HCT116 (cell line): ENCODE measurements at regions not wholly inside any gene's neighbourhood (a gene's known extent, or its start where the extent isn't known, plus 50 kb on each side); places are given as distances from the start of the nearest gene placed in this dataset.

Experiments used
- ATAC-seq: fragments of 200-7000 bp; cut with Tn5 transposase; 2 replicates; pipeline ENCODE4 v1.9.1; 2020; ENCODE audit warnings: mild to moderate bottlenecking, moderate library complexity
- BruUV-seq: library from RNA; stranded (reverse); fragments of 400-500 nt; replicated peaks from 2 replicates; lab custom pipeline; 2021; lab: Mats Ljungman, UMichigan
- CTCF ChIA-PET: fragments of 300-600 bp; sonication (Branson Sonifier 250); formaldehyde crosslinking; loops from one replicate; lab custom pipeline; 2021; ENCODE audit warnings: antibody characterized with exemption; lab: Charles Lee
- POLR2A ChIA-PET: fragments of 300-600, 350-600 bp; sonication (Branson Sonifier 250); formaldehyde crosslinking; loops from one replicate; lab custom pipeline; 2021; ENCODE audit warnings: antibody characterized with exemption; lab: Charles Lee
- RAD21 ChIA-PET, 2 experiments: fragments of 300-600 bp; sonication (Branson Sonifier 250); formaldehyde crosslinking; loops; one replicate each; lab custom pipeline; 2023; ENCODE audit warnings: low total read pairs in 2 of 2; ENCODE audit not compliant: uncharacterized antibody in 2 of 2, unreplicated experiment in 2 of 2, low non-redundant PET in 1 of 2; lab: Charles Lee
- DNase-seq: peaks from one replicate; pipeline ENCODE4 v3.0.0-alpha.2; 2010; ENCODE audit warnings: low read depth, low spot score
- H2AFZ ChIP-seq: fragments of 200-600 bp; shearing (Covaris generic), sonication (generic); 2 replicates; pipeline ENCODE4 v1.6.1; 2017; ENCODE audit warnings: low read depth, mixed run types, mixed read lengths, antibody characterized with exemption, low read length; ENCODE audit not compliant: poor library complexity, severe bottlenecking
- H3K27ac ChIP-seq: 2 replicates; pipeline ENCODE4 v1.5.1; 2012; ENCODE audit warnings: low read depth, low read length
- H3K27me3 ChIP-seq: fragments of 200-600 bp; sonication (generic); 2 replicates; pipeline ENCODE4 v1.6.1; 2016; ENCODE audit warnings: mixed run types, low read length, mixed read lengths; ENCODE audit not compliant: insufficient read depth
- H3K36me3 ChIP-seq, 2 experiments: fragments of 200-500 bp in 1 of 2; fragments of 200-600 bp in 1 of 2; sonication (Bioruptor generic) in 1 of 2; sonication (generic) in 1 of 2; 2 replicates each; pipeline versions ENCODE4 v1.5.1 to v1.6.1; 2014 to 2016; ENCODE audit warnings: low read length in 2 of 2, inconsistent platforms in 1 of 2, mixed read lengths in 1 of 2, mixed run types in 1 of 2; ENCODE audit not compliant: insufficient read depth in 2 of 2, control insufficient read depth in 1 of 2
- H3K4me1 ChIP-seq, 2 experiments: fragments of 200-600 bp in 1 of 2; sonication (generic) in 1 of 2; 2 replicates each; pipeline versions ENCODE4 v1.5.1 to v1.6.1; 2012 to 2017; ENCODE audit warnings: low read length in 2 of 2, inconsistent platforms in 1 of 2, mild to moderate bottlenecking in 1 of 2, mixed read lengths in 1 of 2, mixed run types in 1 of 2, moderate library complexity in 1 of 2; ENCODE audit not compliant: insufficient read depth in 2 of 2, control insufficient read depth in 1 of 2
- H3K4me2 ChIP-seq: fragments of 200-600 bp; sonication (generic); 2 replicates; pipeline ENCODE4 v1.6.1; 2017; ENCODE audit warnings: mixed run types, low read length, mixed read lengths
- H3K4me3 ChIP-seq, 2 experiments: fragments of 200-600 bp in 1 of 2; sonication (generic) in 1 of 2; replicated peaks in 1 of 2; 2 replicates each; pipeline ENCODE4 v1.5.1; 2011 to 2016; ENCODE audit warnings: low read length in 2 of 2, control low read depth in 1 of 2, low read depth in 1 of 2, mild to moderate bottlenecking in 1 of 2, mixed read lengths in 1 of 2, mixed run types in 1 of 2
- H3K79me2 ChIP-seq: fragments of 200-600 bp; sonication (generic); 2 replicates; pipeline ENCODE4 v1.6.1; 2017; ENCODE audit warnings: mild to moderate bottlenecking, mixed run types, low read length, moderate library complexity, mixed read lengths; ENCODE audit not compliant: insufficient read depth
- H3K9ac ChIP-seq: fragments of 200-600 bp; sonication (generic); 2 replicates; pipeline ENCODE4 v1.6.1; 2016; ENCODE audit warnings: low read length, mixed read lengths
- H3K9me2 ChIP-seq: fragments of 200-600 bp; sonication (generic), shearing (Covaris generic); 2 replicates; pipeline ENCODE4 v1.6.1; 2017; ENCODE audit warnings: mixed run types, mild to moderate bottlenecking, moderate library complexity; ENCODE audit not compliant: insufficient read depth
- H3K9me3 ChIP-seq, 2 experiments: fragments of 200-500 bp in 1 of 2; fragments of 200-600 bp in 1 of 2; sonication (Bioruptor generic) in 1 of 2; sonication (generic) in 1 of 2; 2 replicates each; pipeline ENCODE4 v1.6.1; 2014 to 2017; ENCODE audit warnings: low read length in 2 of 2, mixed read lengths in 2 of 2, inconsistent platforms in 1 of 2, low read depth in 1 of 2, mild to moderate bottlenecking in 1 of 2, mixed run types in 1 of 2, moderate library complexity in 1 of 2; ENCODE audit not compliant: control insufficient read depth in 1 of 2, insufficient read depth in 1 of 2
- H4K20me1 ChIP-seq: fragments of 200-600 bp; sonication (generic), shearing (Covaris generic); 2 replicates; pipeline ENCODE4 v1.6.1; 2017; ENCODE audit warnings: mixed run types, mild to moderate bottlenecking, moderate library complexity; ENCODE audit not compliant: insufficient read depth
- ATF3 ChIP-seq: IDR thresholded peaks from 2 replicates; pipeline ENCODE4 v1.6.1; 2012
- POLR2AphosphoS5 ChIP-seq: IDR thresholded peaks from 2 replicates; pipeline ENCODE4 v1.6.1; 2011; ENCODE audit warnings: mild to moderate bottlenecking, low read depth, low read length, moderate library complexity
- RAD21 ChIP-seq: IDR thresholded peaks from 2 replicates; pipeline ENCODE4 v1.6.1; 2012; ENCODE audit warnings: low read depth, mild to moderate bottlenecking
- TCF7L2 ChIP-seq: IDR thresholded peaks from 2 replicates; pipeline ENCODE4 v1.7.0; 2011; ENCODE audit warnings: borderline replicate concordance, inconsistent platforms; ENCODE audit not compliant: insufficient read depth, insufficient read length; ENCODE audit errors: extremely low read depth
- ZBTB33 ChIP-seq: IDR thresholded peaks from 2 replicates; pipeline ENCODE4 v1.6.1; 2011; ENCODE audit warnings: mild to moderate bottlenecking, low read length, moderate library complexity; ENCODE audit not compliant: insufficient replicate concordance; ENCODE audit errors: extremely low read depth
- ZFX ChIP-seq: fragments of 450-650 bp; IDR thresholded peaks from 2 replicates; pipeline ENCODE4 v1.6.1; 2017
- intact Hi-C: fragments of 100-400 bp; cut with micrococcal nuclease; formaldehyde crosslinking; loops from 2 replicates; pipeline ENCODE4 v1.10.0; 2022

- RAD21 ChIA-PET, result no interaction called here
Observed at GRCh38 chr5:136793300-136793699, 428.0 kb upstream of the TRPC7 start.

GRCh38 chr5:136781464-136781863, 416.1 kb upstream of the TRPC7 start:
- BruUV-seq, result no TSS peak
- Histone ChIP-seq H3K4me3 (no peak overlapping the region), H3K79me2 (no peaks in the 10 kb centered on the region), H3K9me2 (no peaks in the 10 kb centered on the region), H3K27me3 (peaks cover 14% of the 10 kb centered on the region; the same call in 1 of the 2 replicates), H3K4me2 (no peak overlapping the region), H3K27ac (no peak overlapping the region), H3K9ac (no peak overlapping the region), H2AFZ (no peak overlapping the region), H3K4me1 (no peaks in the 10 kb centered on the region), H3K9me3 (no peaks in the 10 kb centered on the region), H3K36me3 (no peaks in the 10 kb centered on the region), H4K20me1 (no peaks in the 10 kb centered on the region)
- ChIA-PET POLR2A (no interaction called here), CTCF (no interaction called here), RAD21 (no interaction called here)
- DNase-seq, result no peak
- TF ChIP-seq TCF7L2 (no peak), ATF3 (no peak), POLR2AphosphoS5 (no peak), ZBTB33 (no peak), RAD21 (no peak)
- intact Hi-C loops, result no loop called here
- no peak for ATAC-seq

More at GRCh38 chr5:136793300-136793699, 428.0 kb upstream of the TRPC7 start:
- Histone ChIP-seq H3K79me2 (no peaks in the 10 kb centered on the region), H4K20me1 (no peaks in the 10 kb centered on the region), H2AFZ (no peak overlapping the region), H3K36me3 (no peaks in the 10 kb centered on the region), H3K27me3 (0 out of 2 replicates have a peak, but pooled peaks cover 10% of the 10 kb centered on the region)
- CTCF ChIA-PET, result no interaction called here
- BruUV-seq, result no TSS peak
- TF ChIP-seq ZFX, result no peak
- TF ChIP-seq, all 23 proteins: peak for 0
- Histone ChIP-seq H3K4me3 (no peak overlapping the region), H3K9me2 (no peaks in the 10 kb centered on the region), H3K4me2 (no peak overlapping the region), H3K9ac (no peak overlapping the region), H3K4me1 (no peaks in the 10 kb centered on the region), H3K27ac (no peak overlapping the region), H3K9me3 (no peaks in the 10 kb centered on the region)
- DNase-seq (no peak), ATAC-seq (no peak)
- POLR2A ChIA-PET, result no interaction called here
- intact Hi-C loops, result no loop called here
